ENCODE measurements at regions not wholly inside any gene's neighbourhood (a gene's known extent, or its start where the extent isn't known, plus 50 kb on each side); places are given as distances from the start of the nearest gene placed in this dataset.

GRCh38 chr14:104434214-104435076, 145.1 kb upstream of the C14orf180 start:
- Mint-ChIP-seq H3K4me3 (ENCODE audit: unreplicated experiment) (no peak overlapping the region), H3K36me3 (ENCODE audit: insufficient read depth, unreplicated experiment) (no peaks in the 10 kb centered on the region), H3K4me1 (ENCODE audit: low read depth, unreplicated experiment) (no peaks in the 10 kb centered on the region), H3K27me3 (ENCODE audit: insufficient read depth, unreplicated experiment) (peaks cover 18% of the 10 kb centered on the region), H3K9me3 (ENCODE audit: unreplicated experiment) (no peaks in the 10 kb centered on the region), H3K27ac (ENCODE audit: unreplicated experiment) (no peak overlapping the region)
- intact Hi-C loops (cut with micrococcal nuclease; ENCODE audit: unreplicated experiment), result no loop called here
- Histone ChIP-seq H3K27me3 (replicated peaks; ENCODE audit: control insufficient read depth, insufficient read depth, low read length) (no peaks in the 10 kb centered on the region), H3K4me3 (ENCODE audit: low read depth, low read length) (no peak overlapping the region), H3K36me3 (ENCODE audit: control insufficient read depth, insufficient read depth, low read length) (no peaks in the 10 kb centered on the region), H3K9me3 (no peaks in the 10 kb centered on the region), H3K4me1 (no peaks in the 10 kb centered on the region)
- TF ChIP-seq, protein P1, sequence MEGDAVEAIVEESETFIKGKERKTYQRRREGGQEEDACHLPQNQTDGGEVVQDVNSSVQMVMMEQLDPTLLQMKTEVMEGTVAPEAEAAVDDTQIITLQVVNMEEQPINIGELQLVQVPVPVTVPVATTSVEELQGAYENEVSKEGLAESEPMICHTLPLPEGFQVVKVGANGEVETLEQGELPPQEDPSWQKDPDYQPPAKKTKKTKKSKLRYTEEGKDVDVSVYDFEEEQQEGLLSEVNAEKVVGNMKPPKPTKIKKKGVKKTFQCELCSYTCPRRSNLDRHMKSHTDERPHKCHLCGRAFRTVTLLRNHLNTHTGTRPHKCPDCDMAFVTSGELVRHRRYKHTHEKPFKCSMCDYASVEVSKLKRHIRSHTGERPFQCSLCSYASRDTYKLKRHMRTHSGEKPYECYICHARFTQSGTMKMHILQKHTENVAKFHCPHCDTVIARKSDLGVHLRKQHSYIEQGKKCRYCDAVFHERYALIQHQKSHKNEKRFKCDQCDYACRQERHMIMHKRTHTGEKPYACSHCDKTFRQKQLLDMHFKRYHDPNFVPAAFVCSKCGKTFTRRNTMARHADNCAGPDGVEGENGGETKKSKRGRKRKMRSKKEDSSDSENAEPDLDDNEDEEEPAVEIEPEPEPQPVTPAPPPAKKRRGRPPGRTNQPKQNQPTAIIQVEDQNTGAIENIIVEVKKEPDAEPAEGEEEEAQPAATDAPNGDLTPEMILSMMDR (IDR thresholded peaks at IDR 0.05; ENCODE audit: insufficient read depth in 1 of 2, low read depth in 1 of 2, low read length in 1 of 2, severe bottlenecking in 1 of 2, unreplicated experiment in 1 of 2), result no peak
- POLR2A ChIA-PET, result no interaction called here
- no TSS peak for BruUV-seq (replicated peaks)
- no peak for DNase-seq
- CTCF ChIA-PET, result no interaction called here

DNA sequence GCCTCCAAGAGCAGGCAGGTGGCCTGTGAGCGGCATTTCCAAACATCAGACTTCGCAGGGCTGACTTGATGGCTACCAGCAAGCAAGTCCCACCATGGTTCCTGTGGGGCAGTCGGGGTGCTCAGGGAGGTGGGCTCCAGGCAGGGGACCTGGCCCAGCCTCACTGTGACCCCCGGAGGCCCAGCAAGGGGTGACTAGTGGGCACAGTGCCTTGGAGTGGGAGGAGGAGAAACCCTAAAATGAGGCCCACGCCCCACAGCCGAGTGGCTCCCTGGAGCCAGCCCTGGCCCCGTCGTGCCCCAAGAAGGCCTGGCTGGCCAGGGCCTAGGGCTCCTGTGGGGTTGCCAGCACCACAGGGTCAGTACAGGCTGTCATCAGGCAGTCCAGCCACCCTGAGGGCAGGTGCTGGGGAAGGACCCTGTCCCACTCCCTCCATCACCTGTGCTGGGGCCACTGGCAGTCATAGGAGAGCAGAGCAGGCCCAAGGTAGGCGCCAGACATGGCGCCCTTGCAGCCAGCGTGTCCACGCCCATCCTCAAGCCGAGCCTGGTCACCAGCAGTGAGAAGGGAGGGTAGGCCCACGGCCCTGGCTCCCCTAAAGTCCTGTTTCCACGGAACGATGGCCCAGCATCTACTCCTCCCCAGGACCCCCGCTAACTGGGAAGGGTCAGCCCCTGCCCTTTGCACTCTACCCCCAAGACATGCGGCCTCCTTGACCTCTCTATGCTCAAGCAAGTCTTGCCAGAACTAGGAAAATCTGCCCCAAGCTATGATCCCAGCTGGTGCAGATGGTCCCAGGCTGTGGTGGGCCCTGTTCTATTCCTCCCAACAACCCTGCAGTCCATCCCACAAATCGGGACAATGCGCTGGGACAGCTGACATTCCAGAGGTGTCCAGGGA, 144.2 kb upstream of the C14orf180 start:
- H3K4me3 Mint-ChIP-seq (ENCODE audit: unreplicated experiment), result no peak overlapping the region
- DNase-seq, result no peak
- ChIA-PET POLR2A (no interaction called here), CTCF (no interaction called here)
- peaks cover 11% of the 10 kb centered on the region for H3K27me3 Mint-ChIP-seq (ENCODE audit: insufficient read depth, unreplicated experiment)
- intact Hi-C loops (cut with micrococcal nuclease; ENCODE audit: unreplicated experiment), result no loop called here
- no peak overlapping the region for H3K27ac Mint-ChIP-seq (ENCODE audit: unreplicated experiment)
- H3K4me1 Mint-ChIP-seq (ENCODE audit: low read depth, unreplicated experiment), result no peaks in the 10 kb centered on the region
- TF ChIP-seq, protein P1 (IDR thresholded peaks at IDR 0.05; ENCODE audit: insufficient read depth in 1 of 2, low read depth in 1 of 2, low read length in 1 of 2, severe bottlenecking in 1 of 2, unreplicated experiment in 1 of 2), result no peak
- H3K4me3 ChIP-seq (ENCODE audit: low read depth, low read length), result no peak overlapping the region
- H3K4me1 ChIP-seq, result no peaks in the 10 kb centered on the region
- no peaks in the 10 kb centered on the region for H3K9me3 ChIP-seq
- no peaks in the 10 kb centered on the region for H3K9me3 Mint-ChIP-seq (ENCODE audit: unreplicated experiment)
- H3K36me3 Mint-ChIP-seq (ENCODE audit: insufficient read depth, unreplicated experiment), result no peaks in the 10 kb centered on the region
- BruUV-seq (replicated peaks), result no TSS peak
- no peaks in the 10 kb centered on the region for H3K36me3 ChIP-seq (ENCODE audit: control insufficient read depth, insufficient read depth, low read length)
- H3K27me3 ChIP-seq (replicated peaks; ENCODE audit: control insufficient read depth, insufficient read depth, low read length), result no peaks in the 10 kb centered on the region

DNA sequence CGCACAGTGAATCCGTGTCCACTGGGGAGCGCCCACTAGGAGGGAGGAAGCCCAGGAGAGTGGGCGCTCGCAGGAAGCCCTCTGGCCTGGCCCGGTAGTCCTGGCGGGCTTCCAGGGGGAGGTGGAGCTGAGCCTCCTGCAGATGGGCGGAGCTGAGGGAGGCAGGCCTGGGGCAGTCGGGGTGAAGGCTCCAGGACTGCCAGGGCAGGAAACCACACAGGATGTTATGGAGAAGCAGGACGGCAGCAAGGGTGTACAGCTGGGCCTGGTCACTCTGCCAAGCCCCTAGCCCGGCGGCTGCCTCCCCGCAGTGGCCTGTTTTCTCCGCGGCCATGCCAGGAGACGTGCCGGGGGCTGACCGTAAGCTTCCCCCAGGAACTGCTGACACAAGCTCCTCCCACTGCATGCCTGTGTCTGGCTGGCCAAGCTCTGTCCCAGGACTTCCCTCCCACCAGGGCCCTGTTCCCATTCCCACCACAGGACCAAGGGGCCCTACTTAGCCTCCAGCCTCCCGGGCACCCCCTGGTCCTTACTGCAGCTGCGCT, 143.4 kb upstream of the C14orf180 start:
- Mint-ChIP-seq H3K4me1 (ENCODE audit: low read depth, unreplicated experiment) (no peaks in the 10 kb centered on the region), H3K4me3 (ENCODE audit: unreplicated experiment) (no peak overlapping the region), H3K27ac (ENCODE audit: unreplicated experiment) (no peak overlapping the region), H3K9me3 (ENCODE audit: unreplicated experiment) (no peaks in the 10 kb centered on the region), H3K27me3 (ENCODE audit: insufficient read depth, unreplicated experiment) (peaks cover 11% of the 10 kb centered on the region), H3K36me3 (ENCODE audit: insufficient read depth, unreplicated experiment) (no peaks in the 10 kb centered on the region)
- Histone ChIP-seq H3K9me3 (no peaks in the 10 kb centered on the region), H3K4me3 (ENCODE audit: low read depth, low read length) (no peak overlapping the region), H3K4me1 (no peaks in the 10 kb centered on the region), H3K36me3 (ENCODE audit: control insufficient read depth, insufficient read depth, low read length) (no peaks in the 10 kb centered on the region), H3K27me3 (replicated peaks; ENCODE audit: control insufficient read depth, insufficient read depth, low read length) (no peaks in the 10 kb centered on the region)
- TF ChIP-seq, protein P1 (IDR thresholded peaks at IDR 0.05; ENCODE audit: insufficient read depth in 1 of 2, low read depth in 1 of 2, low read length in 1 of 2, severe bottlenecking in 1 of 2, unreplicated experiment in 1 of 2), result no peak
- ChIA-PET POLR2A (no interaction called here), CTCF (no interaction called here)
- intact Hi-C loops (cut with micrococcal nuclease; ENCODE audit: unreplicated experiment), result no loop called here
- DNase-seq, result no peak
- BruUV-seq (replicated peaks), result no TSS peak
